ENCODE measurements at regions not wholly inside any gene's neighbourhood (a gene's known extent, or its start where the extent isn't known, plus 50 kb on each side); places are given as distances from the start of the nearest gene placed in this dataset.

DNA sequence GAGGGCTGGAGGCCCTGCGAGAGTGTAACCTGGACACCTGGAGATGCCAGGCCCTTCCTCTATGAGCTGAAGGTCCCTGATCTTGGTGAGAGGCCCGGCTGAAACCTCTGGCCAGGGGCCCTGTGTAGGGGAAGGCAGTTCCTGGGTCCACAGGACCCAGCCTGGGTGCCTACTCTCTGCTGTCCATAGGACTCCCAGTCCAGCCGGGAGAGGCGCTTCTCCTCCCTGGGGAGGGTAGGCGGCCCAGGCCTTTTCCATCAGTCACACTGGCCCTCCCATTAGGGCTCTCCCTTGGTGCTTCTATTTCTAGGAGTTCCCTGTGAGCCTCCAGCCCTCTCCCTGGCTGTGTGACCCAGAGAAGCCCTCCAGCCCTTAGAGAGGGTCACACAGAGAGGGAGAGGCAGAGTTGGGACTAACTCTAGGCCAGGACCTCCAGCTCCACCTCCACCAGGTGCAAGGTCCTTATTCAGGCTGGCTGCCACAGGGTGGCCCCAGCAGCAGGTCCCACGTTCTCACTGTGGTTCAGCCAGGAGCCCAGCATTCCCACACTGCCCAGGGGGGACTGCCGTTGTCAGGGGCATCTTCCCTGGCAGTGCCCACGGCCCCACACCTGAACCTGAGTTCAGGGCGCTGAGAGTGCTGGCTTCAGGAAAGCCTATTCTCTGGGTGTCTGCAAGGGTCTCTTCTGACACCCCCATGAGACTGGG is 146.8 kb downstream of the SMAD6 start:
- TF ChIP-seq, protein P1, sequence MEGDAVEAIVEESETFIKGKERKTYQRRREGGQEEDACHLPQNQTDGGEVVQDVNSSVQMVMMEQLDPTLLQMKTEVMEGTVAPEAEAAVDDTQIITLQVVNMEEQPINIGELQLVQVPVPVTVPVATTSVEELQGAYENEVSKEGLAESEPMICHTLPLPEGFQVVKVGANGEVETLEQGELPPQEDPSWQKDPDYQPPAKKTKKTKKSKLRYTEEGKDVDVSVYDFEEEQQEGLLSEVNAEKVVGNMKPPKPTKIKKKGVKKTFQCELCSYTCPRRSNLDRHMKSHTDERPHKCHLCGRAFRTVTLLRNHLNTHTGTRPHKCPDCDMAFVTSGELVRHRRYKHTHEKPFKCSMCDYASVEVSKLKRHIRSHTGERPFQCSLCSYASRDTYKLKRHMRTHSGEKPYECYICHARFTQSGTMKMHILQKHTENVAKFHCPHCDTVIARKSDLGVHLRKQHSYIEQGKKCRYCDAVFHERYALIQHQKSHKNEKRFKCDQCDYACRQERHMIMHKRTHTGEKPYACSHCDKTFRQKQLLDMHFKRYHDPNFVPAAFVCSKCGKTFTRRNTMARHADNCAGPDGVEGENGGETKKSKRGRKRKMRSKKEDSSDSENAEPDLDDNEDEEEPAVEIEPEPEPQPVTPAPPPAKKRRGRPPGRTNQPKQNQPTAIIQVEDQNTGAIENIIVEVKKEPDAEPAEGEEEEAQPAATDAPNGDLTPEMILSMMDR (conservative IDR thresholded peaks at IDR 0.05; ENCODE audit: low read length), result no peak
- H3K4me3 ChIP-seq (ENCODE audit: low read length), result no peak overlapping the region
- no peak for DNase-seq (ENCODE audit: low read depth)

DNA sequence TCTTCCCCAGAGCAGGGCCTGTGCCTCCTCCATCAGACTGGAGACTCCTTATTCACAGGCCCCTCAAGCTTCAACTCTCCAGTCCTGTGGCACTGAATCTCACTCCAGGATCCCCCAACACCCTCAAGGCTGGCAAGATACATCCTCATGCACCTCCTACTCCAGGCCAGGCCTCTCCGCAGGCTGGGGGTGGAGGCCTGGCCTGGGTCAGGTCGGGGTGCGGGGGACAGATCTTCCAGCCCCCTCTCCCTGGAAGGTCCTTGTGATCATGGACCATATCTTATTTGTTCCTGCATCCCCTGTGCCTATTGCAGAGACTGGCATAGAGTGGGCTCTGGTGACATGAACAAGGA is 147.3 kb downstream of the SMAD6 start:
- TF ChIP-seq, protein P1 (conservative IDR thresholded peaks at IDR 0.05; ENCODE audit: low read length), result no peak
- no peak for DNase-seq (ENCODE audit: low read depth)
- no peak overlapping the region for H3K4me3 ChIP-seq (ENCODE audit: low read length)

DNA sequence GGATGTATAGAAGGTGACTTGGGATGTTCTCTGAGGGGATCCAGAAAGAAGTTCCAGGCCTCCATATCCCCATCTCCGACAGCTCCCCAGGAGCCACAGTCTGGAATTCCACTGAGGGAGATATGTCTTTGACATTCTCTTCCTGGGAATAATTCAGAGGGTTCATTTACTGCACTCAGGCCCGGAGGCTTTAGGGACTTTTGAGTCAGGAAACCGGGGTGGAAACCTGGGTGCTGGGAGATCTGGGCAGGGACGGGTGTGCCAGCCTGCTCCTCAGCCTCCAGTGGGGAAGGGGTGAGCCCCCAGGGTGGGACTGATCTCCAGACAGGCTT is 147.7 kb downstream of the SMAD6 start:
- H3K4me3 ChIP-seq (ENCODE audit: low read length), result no peak overlapping the region
- DNase-seq (ENCODE audit: low read depth), result no peak
- TF ChIP-seq, protein P1 (conservative IDR thresholded peaks at IDR 0.05; ENCODE audit: low read length), result no peak

DNA sequence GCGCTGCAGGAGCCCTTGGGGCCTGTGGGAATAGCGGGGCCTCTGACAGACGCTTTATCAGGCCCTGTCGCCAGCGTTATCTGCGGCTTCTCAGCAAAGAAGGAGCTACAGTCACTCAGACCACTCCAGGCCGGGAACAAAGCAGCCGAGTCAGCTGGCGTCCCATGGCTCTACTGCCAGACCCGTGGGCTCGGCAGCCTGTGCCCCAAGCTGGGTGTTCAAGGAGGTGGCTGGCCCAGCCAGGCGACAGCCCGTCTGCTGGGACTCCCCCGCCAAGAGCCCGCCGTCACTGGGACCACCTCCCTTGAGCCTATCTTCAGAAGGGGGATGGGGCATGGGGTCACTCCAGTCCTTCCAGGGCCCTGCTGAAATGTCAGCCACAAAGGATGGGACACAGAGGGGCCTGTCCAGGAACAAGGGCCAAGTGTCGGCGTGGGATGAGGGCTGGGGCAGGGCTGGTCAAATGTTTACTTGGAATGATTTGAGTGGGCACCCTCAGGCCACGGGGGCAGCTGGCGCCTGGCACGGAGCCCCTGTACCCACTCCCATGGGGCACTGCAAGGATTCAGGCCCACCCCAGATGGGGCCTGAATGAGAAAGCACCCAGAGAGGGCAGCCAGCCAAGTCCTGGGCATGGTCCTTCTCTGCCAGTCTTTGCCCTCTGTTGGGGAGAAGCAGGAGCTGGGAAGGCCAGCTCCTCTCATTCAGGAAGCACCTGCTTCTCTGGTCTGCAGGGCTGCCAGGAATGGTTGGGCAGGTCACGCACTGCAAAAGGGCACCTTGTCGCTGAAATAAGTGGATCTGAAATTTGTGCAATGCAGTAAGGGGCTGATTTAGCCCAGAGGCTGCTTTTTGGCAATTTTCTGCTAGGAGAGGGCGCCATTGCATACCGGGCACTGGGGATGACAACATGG is 148.3 kb downstream of the SMAD6 start:
- H3K4me3 ChIP-seq (ENCODE audit: low read length), result no peak overlapping the region
- TF ChIP-seq, protein P1 (conservative IDR thresholded peaks at IDR 0.05; ENCODE audit: low read length), result no peak
- DNase-seq (ENCODE audit: low read depth), result peak; percentile 28

DNA sequence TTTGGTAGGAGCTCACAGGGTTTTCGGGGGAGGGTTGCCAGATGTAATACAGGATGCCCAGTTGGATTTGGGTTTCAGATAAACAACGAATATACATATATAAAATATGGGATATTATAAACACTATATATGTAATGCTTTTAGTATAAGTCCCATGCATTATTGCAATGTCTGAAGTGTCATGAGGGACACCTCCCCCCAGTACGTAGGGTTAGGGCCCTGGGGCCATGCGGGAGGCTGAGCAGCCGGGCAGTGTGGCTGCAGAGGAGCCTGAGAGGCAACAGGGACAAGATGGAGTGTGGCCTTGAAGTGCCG is 148.9 kb downstream of the SMAD6 start:
- DNase-seq (ENCODE audit: low read depth), result no peak
- TF ChIP-seq, protein P1 (conservative IDR thresholded peaks at IDR 0.05; ENCODE audit: low read length), result no peak
- H3K4me3 ChIP-seq (ENCODE audit: low read length), result no peak overlapping the region

DNA sequence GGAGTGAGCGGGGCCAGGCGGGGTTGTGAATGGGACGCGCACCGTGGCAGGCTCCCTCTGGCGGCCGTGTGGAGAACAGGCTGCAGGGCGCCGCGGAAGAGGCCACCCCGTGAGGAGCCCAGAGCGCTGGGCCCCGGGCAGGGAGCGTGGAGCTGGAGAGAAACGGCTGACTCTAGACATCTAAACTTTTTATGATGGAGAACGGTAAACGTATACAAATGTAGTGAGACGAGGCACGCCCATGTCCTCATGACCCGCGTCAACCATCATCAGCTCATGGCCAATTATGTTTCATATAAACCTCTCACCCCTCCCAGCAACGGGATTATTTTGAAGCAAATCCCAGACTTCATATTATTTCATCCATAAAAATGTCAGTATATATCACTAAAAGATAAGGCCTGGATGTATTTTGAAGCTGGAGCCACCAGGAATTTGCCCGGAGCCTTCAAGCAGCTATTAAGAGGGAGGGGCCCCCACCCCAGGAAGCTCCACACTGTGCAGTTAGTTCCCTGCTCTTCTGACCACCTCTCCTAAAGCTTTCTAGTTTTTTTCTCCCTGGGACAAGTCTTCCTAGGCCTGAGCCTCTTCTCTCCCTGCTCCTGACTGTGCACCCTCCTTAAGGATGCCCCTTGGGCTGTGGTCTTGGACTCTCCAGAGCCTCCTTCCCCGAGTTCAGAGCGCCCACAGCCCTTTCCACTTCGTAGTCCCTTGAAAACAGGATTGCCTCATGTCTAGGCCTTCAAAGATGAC is 149.5 kb downstream of the SMAD6 start:
- TF ChIP-seq, protein P1 (conservative IDR thresholded peaks at IDR 0.05; ENCODE audit: low read length), result peak; percentile 83
- H3K4me3 ChIP-seq (ENCODE audit: low read length), result no peak overlapping the region
- peak; percentile 77 for DNase-seq (ENCODE audit: low read depth)
